ENCODE measurements at regions not wholly inside any gene's neighbourhood (a gene's known extent, or its start where the extent isn't known, plus 50 kb on each side); places are given as distances from the start of the nearest gene placed in this dataset.

DNA sequence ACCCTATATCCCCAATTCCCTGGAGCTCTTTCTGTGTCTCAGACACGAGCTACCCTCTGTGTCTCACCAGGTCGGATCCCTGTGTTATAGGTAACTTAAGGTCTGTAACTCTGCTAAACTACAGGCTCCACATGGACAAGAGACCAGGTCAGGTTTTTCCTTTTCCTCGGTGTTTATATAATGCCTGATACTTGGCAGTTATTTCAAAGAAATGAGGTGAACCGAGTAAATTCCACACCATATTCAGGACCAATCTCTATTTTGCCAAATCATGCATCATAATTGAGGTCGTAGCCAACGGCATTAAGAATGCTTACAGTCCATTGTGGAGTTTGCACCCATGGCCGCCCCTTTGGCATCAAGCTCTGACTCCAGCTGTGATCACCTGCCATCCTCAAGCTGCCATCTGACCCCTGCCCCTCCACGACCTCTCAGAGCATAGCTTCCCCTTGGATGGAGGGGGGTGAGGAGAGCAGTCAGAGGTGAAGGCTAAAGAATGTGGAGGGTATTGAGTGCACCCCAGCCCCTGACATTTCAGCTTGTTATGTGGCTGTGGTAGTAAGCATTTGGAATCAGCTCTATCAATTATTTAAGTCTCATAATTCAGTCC, 434.7 kb upstream of the RBFOX1 start:
- H3K27me3 ChIP-seq (ENCODE audit: control insufficient read depth in 2 of 2, insufficient read depth in 2 of 2, low read length in 2 of 2), result no peaks in the 10 kb centered on the region
- no peak overlapping the region for H3K27ac ChIP-seq (ENCODE audit: low read depth in 2 of 2, low read length in 2 of 2)
- no peak overlapping the region for H3K9ac ChIP-seq (ENCODE audit: low read depth in 1 of 2, low read length in 2 of 2)
- H3K4me1 ChIP-seq (ENCODE audit: control insufficient read depth in 2 of 2, insufficient read depth in 2 of 2, low read length in 2 of 2), result no peaks in the 10 kb centered on the region
- no peaks in the 10 kb centered on the region for H3K36me3 ChIP-seq (ENCODE audit: control insufficient read depth in 2 of 2, insufficient read depth in 2 of 2, low read length in 2 of 2)
- no peak overlapping the region for H3K4me3 ChIP-seq (ENCODE audit: low read length in 2 of 2)
- no peaks in the 10 kb centered on the region for H3K9me3 ChIP-seq (ENCODE audit: control insufficient read depth in 2 of 2, low read length in 2 of 2)

GRCh38 chr16:6892966-6893365, 439.7 kb upstream of the RBFOX1 start:
- Histone ChIP-seq H3K9me3 (ENCODE audit: control insufficient read depth in 2 of 2, low read length in 2 of 2) (no peaks in the 10 kb centered on the region), H3K36me3 (ENCODE audit: control insufficient read depth in 2 of 2, insufficient read depth in 2 of 2, low read length in 2 of 2) (no peaks in the 10 kb centered on the region), H3K4me3 (ENCODE audit: low read length in 2 of 2) (no peak overlapping the region), H3K27ac (ENCODE audit: low read depth in 2 of 2, low read length in 2 of 2) (no peak overlapping the region), H3K27me3 (ENCODE audit: control insufficient read depth in 2 of 2, insufficient read depth in 2 of 2, low read length in 2 of 2) (no peaks in the 10 kb centered on the region), H3K9ac (ENCODE audit: low read depth in 1 of 2, low read length in 2 of 2) (no peak overlapping the region), H3K4me1 (ENCODE audit: control insufficient read depth in 2 of 2, insufficient read depth in 2 of 2, low read length in 2 of 2) (no peaks in the 10 kb centered on the region)

- Histone ChIP-seq H3K36me3 (ENCODE audit: control insufficient read depth in 2 of 2, insufficient read depth in 2 of 2, low read length in 2 of 2) (no peaks in the 10 kb centered on the region), H3K27ac (ENCODE audit: low read depth in 2 of 2, low read length in 2 of 2) (no peak overlapping the region), H3K9me3 (ENCODE audit: control insufficient read depth in 2 of 2, low read length in 2 of 2) (no peaks in the 10 kb centered on the region), H3K9ac (ENCODE audit: low read depth in 1 of 2, low read length in 2 of 2) (no peak overlapping the region), H3K4me1 (ENCODE audit: control insufficient read depth in 2 of 2, insufficient read depth in 2 of 2, low read length in 2 of 2) (no peaks in the 10 kb centered on the region), H3K4me3 (ENCODE audit: low read length in 2 of 2) (no peak overlapping the region), H3K27me3 (ENCODE audit: control insufficient read depth in 2 of 2, insufficient read depth in 2 of 2, low read length in 2 of 2) (no peaks in the 10 kb centered on the region)
These were observed 441.1 kb upstream of the RBFOX1 start for GRCh38 chr16:6891496-6891895.

DNA sequence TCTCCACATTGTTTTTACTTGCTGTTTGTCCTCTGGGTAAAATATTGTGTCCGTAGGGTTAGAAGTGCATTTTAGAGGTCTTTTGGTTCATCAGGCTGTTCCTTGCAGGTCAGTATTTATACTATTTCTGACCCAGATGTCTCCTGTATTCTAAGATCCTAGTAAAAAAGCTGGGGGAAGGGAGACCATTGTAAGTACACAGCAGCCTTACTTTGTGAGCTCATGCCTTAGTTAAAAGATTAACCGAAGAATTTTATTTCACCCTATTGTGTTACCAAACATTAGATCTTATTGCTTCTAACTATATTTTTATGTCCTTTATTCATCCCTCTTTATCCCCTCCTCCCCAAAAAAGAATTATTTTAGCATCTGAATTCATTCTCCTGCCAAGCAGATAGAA, 444.1 kb upstream of the RBFOX1 start:
- H3K27me3 ChIP-seq (ENCODE audit: control insufficient read depth in 2 of 2, insufficient read depth in 2 of 2, low read length in 2 of 2), result no peaks in the 10 kb centered on the region
- H3K36me3 ChIP-seq (ENCODE audit: control insufficient read depth in 2 of 2, insufficient read depth in 2 of 2, low read length in 2 of 2), result no peaks in the 10 kb centered on the region
- peak overlapping the region in 1 of 2 donors; percentile 15 for H3K4me3 ChIP-seq (ENCODE audit: low read length in 2 of 2)
- no peak overlapping the region for H3K27ac ChIP-seq (ENCODE audit: low read depth in 2 of 2, low read length in 2 of 2)
- no peaks in the 10 kb centered on the region for H3K4me1 ChIP-seq (ENCODE audit: control insufficient read depth in 2 of 2, insufficient read depth in 2 of 2, low read length in 2 of 2)
- H3K9me3 ChIP-seq (ENCODE audit: control insufficient read depth in 2 of 2, low read length in 2 of 2), result no peaks in the 10 kb centered on the region
- no peak overlapping the region for H3K9ac ChIP-seq (ENCODE audit: low read depth in 1 of 2, low read length in 2 of 2)

DNA sequence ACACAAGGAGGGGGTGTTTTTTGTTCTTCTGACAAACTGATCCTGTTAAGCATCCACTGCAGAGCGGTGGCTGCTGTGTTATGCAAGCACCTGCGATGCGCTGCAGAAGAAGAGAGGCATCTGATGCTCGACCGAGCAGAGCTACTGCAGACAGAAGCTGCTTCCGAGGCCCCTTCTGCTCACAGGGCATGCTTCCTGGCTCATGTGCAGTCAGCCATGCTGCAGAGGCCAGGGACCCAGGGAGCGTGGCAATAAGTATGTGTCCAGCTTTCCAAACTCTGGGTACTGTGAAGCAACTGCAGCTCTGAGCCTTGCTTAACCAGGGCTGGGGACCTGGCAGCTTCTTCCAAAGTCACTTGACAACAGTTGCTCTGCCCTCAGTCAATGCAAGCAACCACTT, 448.6 kb upstream of the RBFOX1 start:
- Histone ChIP-seq H3K27ac (ENCODE audit: low read depth in 2 of 2, low read length in 2 of 2) (no peak overlapping the region), H3K9ac (ENCODE audit: low read depth in 1 of 2, low read length in 2 of 2) (no peak overlapping the region)

DNA sequence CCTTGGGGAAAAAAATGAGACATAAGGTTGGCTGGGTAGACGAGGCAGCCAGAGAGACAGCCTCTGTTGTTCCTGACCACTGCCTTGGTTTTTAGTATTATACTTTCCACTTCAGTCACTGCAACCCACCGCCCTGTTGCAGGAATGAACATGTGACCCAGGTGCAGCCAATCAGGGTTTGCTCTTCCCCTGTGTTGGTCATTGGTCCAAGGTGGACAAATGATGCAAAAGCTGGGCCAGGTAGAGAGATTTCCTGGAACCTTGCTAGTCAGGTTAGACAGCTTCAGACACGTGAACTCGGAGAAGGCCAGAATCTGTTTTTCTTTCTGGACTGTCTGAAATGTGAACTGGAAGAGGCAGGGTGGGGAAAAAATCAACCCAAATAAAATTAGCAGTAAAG, 452.4 kb upstream of the RBFOX1 start:
- Histone ChIP-seq H3K36me3 (ENCODE audit: control insufficient read depth in 2 of 2, insufficient read depth in 2 of 2, low read length in 2 of 2) (no peaks in the 10 kb centered on the region), H3K4me1 (ENCODE audit: control insufficient read depth in 2 of 2, insufficient read depth in 2 of 2, low read length in 2 of 2) (no peaks in the 10 kb centered on the region), H3K9me3 (ENCODE audit: control insufficient read depth in 2 of 2, low read length in 2 of 2) (peaks cover 0 to under 1% of the 10 kb centered on the region in 2 donors), H3K27ac (ENCODE audit: low read depth in 2 of 2, low read length in 2 of 2) (no peak overlapping the region), H3K27me3 (ENCODE audit: control insufficient read depth in 2 of 2, insufficient read depth in 2 of 2, low read length in 2 of 2) (peaks cover 0 to 2% of the 10 kb centered on the region in 2 donors), H3K4me3 (ENCODE audit: low read length in 2 of 2) (no peak overlapping the region), H3K9ac (ENCODE audit: low read depth in 1 of 2, low read length in 2 of 2) (no peak overlapping the region)

More for the DNA sequence above, 448.6 kb upstream of the RBFOX1 start:
- Histone ChIP-seq H3K27me3 (ENCODE audit: control insufficient read depth in 2 of 2, insufficient read depth in 2 of 2, low read length in 2 of 2) (no peaks in the 10 kb centered on the region), H3K36me3 (ENCODE audit: control insufficient read depth in 2 of 2, insufficient read depth in 2 of 2, low read length in 2 of 2) (no peaks in the 10 kb centered on the region), H3K4me3 (ENCODE audit: low read length in 2 of 2) (no peak overlapping the region), H3K4me1 (ENCODE audit: control insufficient read depth in 2 of 2, insufficient read depth in 2 of 2, low read length in 2 of 2) (no peaks in the 10 kb centered on the region), H3K9me3 (ENCODE audit: control insufficient read depth in 2 of 2, low read length in 2 of 2) (no peaks in the 10 kb centered on the region)

- Histone ChIP-seq H3K9me3 (ENCODE audit: control insufficient read depth in 2 of 2, low read length in 2 of 2) (no peaks in the 10 kb centered on the region), H3K27me3 (ENCODE audit: control insufficient read depth in 2 of 2, insufficient read depth in 2 of 2, low read length in 2 of 2) (no peaks in the 10 kb centered on the region), H3K27ac (ENCODE audit: low read depth in 2 of 2, low read length in 2 of 2) (no peak overlapping the region), H3K4me3 (ENCODE audit: low read length in 2 of 2) (no peak overlapping the region), H3K9ac (ENCODE audit: low read depth in 1 of 2, low read length in 2 of 2) (no peak overlapping the region), H3K4me1 (ENCODE audit: control insufficient read depth in 2 of 2, insufficient read depth in 2 of 2, low read length in 2 of 2) (no peaks in the 10 kb centered on the region), H3K36me3 (ENCODE audit: control insufficient read depth in 2 of 2, insufficient read depth in 2 of 2, low read length in 2 of 2) (no peaks in the 10 kb centered on the region)
These were observed 468.0 kb upstream of the RBFOX1 start for GRCh38 chr16:6864671-6865070.

DNA sequence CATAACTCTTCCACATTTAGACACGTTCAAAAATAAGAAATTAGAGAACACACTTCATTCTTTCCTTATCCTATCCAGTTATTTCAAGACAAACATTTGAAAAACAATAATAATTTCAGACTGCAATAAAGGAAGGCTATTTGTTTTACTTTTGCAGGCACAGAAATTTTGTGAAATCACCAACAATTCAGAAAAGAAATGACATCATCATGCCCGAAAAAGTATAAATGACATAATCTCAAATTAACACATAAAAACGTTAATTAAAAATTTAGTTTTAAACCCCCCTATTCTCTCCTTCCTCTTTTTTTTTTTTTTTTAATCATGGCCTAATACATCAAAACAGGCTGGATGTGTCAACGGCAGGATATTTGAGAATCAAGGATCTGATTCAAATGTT, 468.4 kb upstream of the RBFOX1 start:
- no peaks in the 10 kb centered on the region for H3K36me3 ChIP-seq (ENCODE audit: control insufficient read depth in 2 of 2, insufficient read depth in 2 of 2, low read length in 2 of 2)
- H3K27ac ChIP-seq (ENCODE audit: low read depth in 2 of 2, low read length in 2 of 2), result no peak overlapping the region
- no peaks in the 10 kb centered on the region for H3K4me1 ChIP-seq (ENCODE audit: control insufficient read depth in 2 of 2, insufficient read depth in 2 of 2, low read length in 2 of 2)
- no peaks in the 10 kb centered on the region for H3K27me3 ChIP-seq (ENCODE audit: control insufficient read depth in 2 of 2, insufficient read depth in 2 of 2, low read length in 2 of 2)
- H3K9me3 ChIP-seq (ENCODE audit: control insufficient read depth in 2 of 2, low read length in 2 of 2), result no peaks in the 10 kb centered on the region
- no peak overlapping the region for H3K4me3 ChIP-seq (ENCODE audit: low read length in 2 of 2)
- no peak overlapping the region for H3K9ac ChIP-seq (ENCODE audit: low read depth in 1 of 2, low read length in 2 of 2)

DNA sequence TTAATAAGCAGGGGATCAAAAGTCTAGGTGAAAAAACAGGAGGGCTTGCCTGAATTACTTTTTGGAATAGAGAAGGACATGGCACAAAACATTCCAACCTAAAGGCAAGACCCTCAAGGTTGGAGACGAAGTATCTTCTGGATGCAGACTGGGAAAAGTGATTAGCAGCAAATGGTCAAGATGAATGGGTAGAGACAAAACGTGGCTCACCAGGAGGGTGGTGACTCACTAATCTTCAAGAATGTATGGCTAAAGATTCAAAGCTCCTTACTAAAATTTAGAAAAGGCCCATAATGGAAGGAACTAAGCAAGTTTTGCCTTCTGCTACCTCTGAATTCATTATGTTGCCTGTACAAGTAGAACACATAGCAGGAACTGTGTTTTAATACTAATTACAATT, 469.5 kb upstream of the RBFOX1 start:
- Histone ChIP-seq H3K4me1 (ENCODE audit: control insufficient read depth in 2 of 2, insufficient read depth in 2 of 2, low read length in 2 of 2) (no peaks in the 10 kb centered on the region), H3K9me3 (ENCODE audit: control insufficient read depth in 2 of 2, low read length in 2 of 2) (no peaks in the 10 kb centered on the region), H3K4me3 (ENCODE audit: low read length in 2 of 2) (no peak overlapping the region), H3K27me3 (ENCODE audit: control insufficient read depth in 2 of 2, insufficient read depth in 2 of 2, low read length in 2 of 2) (no peaks in the 10 kb centered on the region), H3K36me3 (ENCODE audit: control insufficient read depth in 2 of 2, insufficient read depth in 2 of 2, low read length in 2 of 2) (no peaks in the 10 kb centered on the region), H3K9ac (ENCODE audit: low read depth in 1 of 2, low read length in 2 of 2) (no peak overlapping the region), H3K27ac (ENCODE audit: low read depth in 2 of 2, low read length in 2 of 2) (no peak overlapping the region)

- Histone ChIP-seq H3K36me3 (ENCODE audit: control insufficient read depth in 2 of 2, insufficient read depth in 2 of 2, low read length in 2 of 2) (no peaks in the 10 kb centered on the region), H3K27me3 (ENCODE audit: control insufficient read depth in 2 of 2, insufficient read depth in 2 of 2, low read length in 2 of 2) (no peaks in the 10 kb centered on the region), H3K27ac (ENCODE audit: low read depth in 2 of 2, low read length in 2 of 2) (no peak overlapping the region), H3K4me3 (ENCODE audit: low read length in 2 of 2) (no peak overlapping the region), H3K4me1 (ENCODE audit: control insufficient read depth in 2 of 2, insufficient read depth in 2 of 2, low read length in 2 of 2) (no peaks in the 10 kb centered on the region), H3K9me3 (ENCODE audit: control insufficient read depth in 2 of 2, low read length in 2 of 2) (no peaks in the 10 kb centered on the region), H3K9ac (ENCODE audit: low read depth in 1 of 2, low read length in 2 of 2) (no peak overlapping the region)
These were observed 470.7 kb upstream of the RBFOX1 start for GRCh38 chr16:6861815-6862477.
